GM23338 (cell line): ENCODE measurements at regions not wholly inside any gene's neighbourhood (a gene's known extent, or its start where the extent isn't known, plus 50 kb on each side); places are given as distances from the start of the nearest gene placed in this dataset.
A peak's percentile ranks its signal among the peaks of the same experiment; 100 is the strongest.

Experiments
- ATAC-seq: fragments of 200-7000 bp; cut with Tn5 transposase; 3 replicates; pipeline ENCODE4 v1.9.1; 2020
- DNase-seq: peaks from one replicate; pipeline ENCODE4 v3.0.0-alpha.2; 2015; ENCODE audit warnings: low spot score
- H2AFZ ChIP-seq: fragments of 200-600 bp; sonication (generic); 2 replicates; pipeline ENCODE4 v1.8.0; 2016; ENCODE audit warnings: antibody characterized with exemption, mild to moderate bottlenecking, moderate library complexity
- H3F3A ChIP-seq: fragments of 200-600 bp; sonication (generic); replicated peaks from 2 replicates; pipeline ENCODE4 v1.8.0; 2017; ENCODE audit warnings: antibody characterized with exemption, mixed run types, low read depth
- H3K27ac ChIP-seq: fragments of 200-600 bp; sonication (generic); 2 replicates; pipeline ENCODE4 v1.6.1; 2016; ENCODE audit warnings: low read depth
- H3K27me3 ChIP-seq: fragments of 200-600 bp; sonication (generic); 2 replicates; pipeline ENCODE4 v1.8.0; 2016; ENCODE audit warnings: mild to moderate bottlenecking, mixed run types, moderate library complexity; ENCODE audit not compliant: insufficient read depth
- H3K36me3 ChIP-seq: fragments of 200-600 bp; sonication (generic); 2 replicates; pipeline ENCODE4 v1.8.0; 2016; ENCODE audit warnings: mild to moderate bottlenecking; ENCODE audit not compliant: insufficient read depth
- H3K4me1 ChIP-seq: fragments of 200-600 bp; sonication (generic); 2 replicates; pipeline ENCODE4 v1.8.0; 2016; ENCODE audit warnings: mild to moderate bottlenecking, moderate library complexity; ENCODE audit not compliant: insufficient read depth
- H3K4me2 ChIP-seq: fragments of 200-600 bp; sonication (generic); 2 replicates; pipeline ENCODE4 v1.7.1; 2017; ENCODE audit warnings: mixed run types
- H3K4me3 ChIP-seq: fragments of 200-600 bp; sonication (generic); 2 replicates; pipeline ENCODE4 v1.6.1; 2016; ENCODE audit warnings: mixed run types
- H3K79me2 ChIP-seq: fragments of 200-600 bp; sonication (generic); replicated peaks from 2 replicates; pipeline ENCODE4 v1.8.0; 2017; ENCODE audit warnings: mild to moderate bottlenecking; ENCODE audit not compliant: insufficient read depth
- H3K9me2 ChIP-seq: fragments of 200-600 bp; sonication (generic); 2 replicates; pipeline ENCODE4 v1.8.0; 2017; ENCODE audit not compliant: insufficient read depth
- H4K20me1 ChIP-seq: fragments of 200-600 bp; sonication (generic); replicated peaks from 2 replicates; pipeline ENCODE4 v1.8.0; 2017; ENCODE audit warnings: mild to moderate bottlenecking; ENCODE audit not compliant: insufficient read depth
- H3K27ac Mint-ChIP-seq: 2 replicates; pipeline ENCODE4 v1.8.0; 2020; ENCODE audit warnings: inconsistent platforms, mild to moderate bottlenecking, moderate library complexity, mixed read lengths
- H3K27me3 Mint-ChIP-seq: 3 replicates; pipeline ENCODE4 v1.8.0; 2022; ENCODE audit warnings: low read depth, mild to moderate bottlenecking, moderate library complexity, mixed read lengths, inconsistent platforms; ENCODE audit not compliant: insufficient read depth, poor library complexity
- H3K36me3 Mint-ChIP-seq: 3 replicates; pipeline ENCODE4 v1.8.0; 2021; ENCODE audit warnings: low read depth, mild to moderate bottlenecking, inconsistent platforms, moderate library complexity, mixed read lengths
- H3K4me1 Mint-ChIP-seq: 3 replicates; pipeline ENCODE4 v1.8.0; 2020; ENCODE audit warnings: mild to moderate bottlenecking, inconsistent platforms, mixed read lengths
- H3K4me3 Mint-ChIP-seq: 3 replicates; pipeline ENCODE4 v1.8.0; 2021; ENCODE audit warnings: moderate library complexity, mild to moderate bottlenecking, inconsistent platforms, mixed read lengths
- H3K9me3 Mint-ChIP-seq: 3 replicates; pipeline ENCODE4 v1.8.0; 2020; ENCODE audit warnings: moderate library complexity, mild to moderate bottlenecking, inconsistent platforms, mixed read lengths
- CREB1 ChIP-seq: fragments of 250-450 bp; sonication (Bioruptor Pico); IDR thresholded peaks from 2 replicates; pipeline ENCODE4 v1.5.0; 2020; ENCODE audit warnings: low read depth, mild to moderate bottlenecking, moderate library complexity
- CTCF ChIP-seq, 2 experiments: fragments of 200-600 bp in 1 of 2; sonication (generic) in 1 of 2; conservative IDR thresholded peaks; 2 replicates each; pipeline versions ENCODE4 v1.5.1 to v1.6.1; 2016 to 2017; ENCODE audit warnings: antibody characterized with exemption in 2 of 2, low read depth in 2 of 2, mild to moderate bottlenecking in 2 of 2, moderate library complexity in 1 of 2
- ETS1 ChIP-seq: IDR thresholded peaks from 2 replicates; pipeline ENCODE4 v1.6.1; 2016; ENCODE audit warnings: antibody characterized with exemption
- EZH2 ChIP-seq: fragments of 200-600 bp; sonication (generic); IDR thresholded peaks from one replicate; pipeline ENCODE4 v1.8.0; 2017; ENCODE audit warnings: antibody characterized with exemption, mild to moderate bottlenecking, low read depth; ENCODE audit not compliant: unreplicated experiment
- EZH2phosphoT487 ChIP-seq: fragments of 200-600 bp; sonication (generic); IDR thresholded peaks from one replicate; pipeline ENCODE4 v1.8.1; 2018; ENCODE audit warnings: antibody characterized with exemption; ENCODE audit not compliant: unreplicated experiment
- JUNB ChIP-seq: IDR thresholded peaks from one replicate; pipeline ENCODE4 v1.6.1; 2016; ENCODE audit warnings: antibody characterized with exemption; ENCODE audit not compliant: unreplicated experiment
- NANOG ChIP-seq: IDR thresholded peaks from 2 replicates; pipeline ENCODE4 v1.6.1; 2016; ENCODE audit warnings: antibody characterized with exemption, borderline replicate concordance
- POLR2AphosphoS5 ChIP-seq: IDR thresholded peaks from 2 replicates; pipeline ENCODE4 v1.6.1; 2016; ENCODE audit warnings: antibody characterized with exemption, low read depth
- REST ChIP-seq: IDR thresholded peaks from one replicate; pipeline ENCODE4 v1.6.1; 2018; ENCODE audit warnings: antibody characterized with exemption; ENCODE audit not compliant: unreplicated experiment
- STAT1 ChIP-seq: IDR thresholded peaks from one replicate; pipeline ENCODE4 v1.6.1; 2016; ENCODE audit warnings: antibody characterized with exemption; ENCODE audit not compliant: unreplicated experiment
- ZNF114 ChIP-seq: fragments of 250-450 bp; sonication (Bioruptor Pico); IDR thresholded peaks from 2 replicates; pipeline ENCODE4 v1.5.0; 2020; ENCODE audit warnings: mild to moderate bottlenecking, moderate library complexity
- ZNF331 ChIP-seq: fragments of 250-450 bp; sonication (Bioruptor Pico); IDR thresholded peaks from 2 replicates; pipeline ENCODE4 v1.5.0; 2020; ENCODE audit warnings: low read depth, mild to moderate bottlenecking, moderate library complexity

- no peaks in the 10 kb centered on the region for H3K27me3 ChIP-seq
Measured at GRCh38 chr7:21071561-21072501, 285.1 kb upstream of the SP8 start.

GRCh38 chr7:21076054-21076453 lies 289.4 kb upstream of the SP8 start:
- Histone ChIP-seq H3K9me2 (no peaks in the 10 kb centered on the region), H3K4me1 (peaks cover 30% of the 10 kb centered on the region), H3K27me3 (no peaks in the 10 kb centered on the region), H4K20me1 (no peaks in the 10 kb centered on the region), H3K79me2 (no peaks in the 10 kb centered on the region), H2AFZ (no peak overlapping the region), H3K36me3 (no peaks in the 10 kb centered on the region), H3F3A (no peaks in the 10 kb centered on the region), H3K27ac (0 out of 2 replicates have a peak overlapping the region, but pooled peaks have one; percentile 8), H3K4me2 (peak overlapping the region; percentile 56), H3K4me3 (no peak overlapping the region)
- peak; percentile 17 for DNase-seq
- no peaks in the 10 kb centered on the region for H3K9me3 Mint-ChIP-seq
- ATAC-seq = peak; percentile 74
- H3K27ac Mint-ChIP-seq = peak overlapping the region; percentile 22
- no peaks in the 10 kb centered on the region for H3K27me3 Mint-ChIP-seq
- H3K4me3 Mint-ChIP-seq = 0 out of 3 replicates have a peak overlapping the region, but pooled peaks have one; percentile 35
- no peaks in the 10 kb centered on the region for H3K36me3 Mint-ChIP-seq
- peaks cover 25% of the 10 kb centered on the region for H3K4me1 Mint-ChIP-seq
- no peak for TF ChIP-seq CTCF (conservative IDR thresholded peaks at IDR 0.05; ENCODE audit: low read depth in 2 of 2)
- no peak for TF ChIP-seq REST
- TF ChIP-seq ZNF114 (CRISPR knock-in tag) = no peak
- no peak for TF ChIP-seq EZH2
- TF ChIP-seq POLR2AphosphoS5 = no peak
- no peak for TF ChIP-seq STAT1
- TF ChIP-seq CREB1 (CRISPR knock-in tag) = no peak
- TF ChIP-seq EZH2phosphoT487 = no peak
- TF ChIP-seq ETS1 = no peak
- no peak for TF ChIP-seq JUNB
- TF ChIP-seq NANOG = no peak
- TF ChIP-seq ZNF331 = no peak

More at GRCh38 chr7:21071561-21072501, 285.1 kb upstream of the SP8 start:
- Histone ChIP-seq H3K4me3 (no peak overlapping the region), H3K4me2 (no peak overlapping the region), H3F3A (no peaks in the 10 kb centered on the region), H3K36me3 (no peaks in the 10 kb centered on the region), H4K20me1 (no peaks in the 10 kb centered on the region), H2AFZ (no peak overlapping the region), H3K27ac (no peak overlapping the region), H3K4me1 (peaks cover 27% of the 10 kb centered on the region), H3K9me2 (no peaks in the 10 kb centered on the region), H3K79me2 (no peaks in the 10 kb centered on the region)
- Mint-ChIP-seq H3K4me1 (peaks cover 16% of the 10 kb centered on the region), H3K9me3 (no peaks in the 10 kb centered on the region), H3K36me3 (no peaks in the 10 kb centered on the region), H3K27ac (no peak overlapping the region), H3K27me3 (no peaks in the 10 kb centered on the region), H3K4me3 (no peak overlapping the region)
- no peak for TF ChIP-seq EZH2phosphoT487
- ATAC-seq = no peak
- DNase-seq = no peak
